ENCODE measurements at regions not wholly inside any gene's neighbourhood (a gene's known extent, or its start where the extent isn't known, plus 50 kb on each side); places are given as distances from the start of the nearest gene placed in this dataset.

DNA sequence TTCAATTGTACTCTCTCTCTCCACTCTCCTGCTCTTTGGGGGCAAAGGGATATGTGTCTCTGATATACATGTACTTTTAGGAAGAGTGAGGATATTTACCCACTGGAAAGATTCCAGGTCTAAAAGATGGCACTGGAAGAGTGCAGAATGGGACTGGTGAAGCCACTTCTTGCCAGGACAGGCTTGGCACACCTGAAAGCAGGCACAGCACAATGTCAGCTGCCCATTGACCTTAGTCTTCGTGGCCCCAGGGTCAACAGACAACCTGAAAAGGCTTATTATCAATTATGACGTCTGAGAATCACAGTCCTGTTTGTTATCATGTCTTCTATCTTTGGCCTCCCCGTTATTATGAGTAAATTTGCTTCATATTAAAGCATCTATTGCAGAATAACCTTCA is 86.7 kb upstream of the PAK3 start:
- H3K27me3 ChIP-seq (replicated peaks in 1 of 2; ENCODE audit: control insufficient read depth in 2 of 2, insufficient read depth in 2 of 2, low read length in 1 of 2): no peaks in the 10 kb centered on the region
- no peak for ATAC-seq
- no peak overlapping the region for H3K4me3 ChIP-seq
- no peaks in the 10 kb centered on the region for H3K36me3 ChIP-seq (ENCODE audit: control insufficient read depth in 2 of 2, insufficient read depth in 2 of 2, low read length in 1 of 2)
- in situ Hi-C loops (cut with MboI) (no loop called here), intact Hi-C loops (cut with micrococcal nuclease; ENCODE audit: unreplicated experiment) (no loop called here)
- no peak for FAIRE-seq
- no peaks in the 10 kb centered on the region for H3K79me2 ChIP-seq (ENCODE audit: control insufficient read depth, insufficient read depth, low read length)
- no peak overlapping the region for H3K4me2 ChIP-seq (ENCODE audit: control insufficient read depth, insufficient read depth)
- DNase-seq (ENCODE audit: low read depth, low spot score): no peak
- SMC1A ChIA-PET (ENCODE audit: uncharacterized antibody, unreplicated experiment): no interaction called here
- no peaks in the 10 kb centered on the region for H3K4me1 ChIP-seq (ENCODE audit: control insufficient read depth, insufficient read depth, low read length)
- RAD21 ChIA-PET (ENCODE audit: unreplicated experiment): no interaction called here
- BruUV-seq (replicated peaks): no TSS peak
- no peaks in the 10 kb centered on the region for H3K9me3 ChIP-seq (replicated peaks; ENCODE audit: control insufficient read depth, insufficient read depth, low read length)
- CTCF ChIA-PET: no interaction called here
- no peak overlapping the region for H3K27ac ChIP-seq (ENCODE audit: control insufficient read depth, insufficient read depth)
- no peaks in the 10 kb centered on the region for H4K20me1 ChIP-seq (ENCODE audit: control insufficient read depth, insufficient read depth)
- WGBS (ENCODE audit: insufficient coverage, insufficient replicate concordance, low lambda C conversion rate, missing lambda C conversion rate): 2% methylated on average over 3 of the region's 3 CpGs
- H3K9ac ChIP-seq (ENCODE audit: control insufficient read depth, insufficient read depth, low read length): no peak overlapping the region
- POLR2A ChIA-PET: no interaction called here
- H2AFZ ChIP-seq (ENCODE audit: control insufficient read depth, low read depth, low read length): no peak overlapping the region
- TF ChIP-seq MYC (IDR thresholded peaks at IDR 0.05; ENCODE audit: insufficient read depth, insufficient read length, insufficient replicate concordance, low read length, severe bottlenecking) (no peak), NFYB (IDR thresholded peaks at IDR 0.05; ENCODE audit: insufficient read depth, low read depth, low read length) (no peak), SP1 (IDR thresholded peaks at IDR 0.05; ENCODE audit: low read depth, low read length) (no peak), BMI1 (IDR thresholded peaks at IDR 0.05; ENCODE audit: borderline replicate concordance) (no peak), NFXL1 (IDR thresholded peaks at IDR 0.05; ENCODE audit: borderline replicate concordance) (no peak), MYB (IDR thresholded peaks at IDR 0.05; ENCODE audit: borderline replicate concordance, low read depth, low read length) (no peak), FOS (IDR thresholded peaks at IDR 0.05; ENCODE audit: borderline replicate concordance, extremely low read depth, insufficient read length) (no peak), RAD51 (IDR thresholded peaks at IDR 0.05) (no peak)
- TF ChIP-seq, protein P1, sequence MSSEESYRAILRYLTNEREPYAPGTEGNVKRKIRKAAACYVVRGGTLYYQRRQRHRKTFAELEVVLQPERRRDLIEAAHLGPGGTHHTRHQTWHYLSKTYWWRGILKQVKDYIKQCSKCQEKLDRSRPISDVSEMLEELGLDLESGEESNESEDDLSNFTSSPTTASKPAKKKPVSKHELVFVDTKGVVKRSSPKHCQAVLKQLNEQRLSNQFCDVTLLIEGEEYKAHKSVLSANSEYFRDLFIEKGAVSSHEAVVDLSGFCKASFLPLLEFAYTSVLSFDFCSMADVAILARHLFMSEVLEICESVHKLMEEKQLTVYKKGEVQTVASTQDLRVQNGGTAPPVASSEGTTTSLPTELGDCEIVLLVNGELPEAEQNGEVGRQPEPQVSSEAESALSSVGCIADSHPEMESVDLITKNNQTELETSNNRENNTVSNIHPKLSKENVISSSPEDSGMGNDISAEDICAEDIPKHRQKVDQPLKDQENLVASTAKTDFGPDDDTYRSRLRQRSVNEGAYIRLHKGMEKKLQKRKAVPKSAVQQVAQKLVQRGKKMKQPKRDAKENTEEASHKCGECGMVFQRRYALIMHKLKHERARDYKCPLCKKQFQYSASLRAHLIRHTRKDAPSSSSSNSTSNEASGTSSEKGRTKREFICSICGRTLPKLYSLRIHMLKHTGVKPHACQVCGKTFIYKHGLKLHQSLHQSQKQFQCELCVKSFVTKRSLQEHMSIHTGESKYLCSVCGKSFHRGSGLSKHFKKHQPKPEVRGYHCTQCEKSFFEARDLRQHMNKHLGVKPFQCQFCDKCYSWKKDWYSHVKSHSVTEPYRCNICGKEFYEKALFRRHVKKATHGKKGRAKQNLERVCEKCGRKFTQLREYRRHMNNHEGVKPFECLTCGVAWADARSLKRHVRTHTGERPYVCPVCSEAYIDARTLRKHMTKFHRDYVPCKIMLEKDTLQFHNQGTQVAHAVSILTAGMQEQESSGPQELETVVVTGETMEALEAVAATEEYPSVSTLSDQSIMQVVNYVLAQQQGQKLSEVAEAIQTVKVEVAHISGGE (CRISPR knock-in tag; IDR thresholded peaks at IDR 0.05): no peak
- TF ChIP-seq, protein P2, sequence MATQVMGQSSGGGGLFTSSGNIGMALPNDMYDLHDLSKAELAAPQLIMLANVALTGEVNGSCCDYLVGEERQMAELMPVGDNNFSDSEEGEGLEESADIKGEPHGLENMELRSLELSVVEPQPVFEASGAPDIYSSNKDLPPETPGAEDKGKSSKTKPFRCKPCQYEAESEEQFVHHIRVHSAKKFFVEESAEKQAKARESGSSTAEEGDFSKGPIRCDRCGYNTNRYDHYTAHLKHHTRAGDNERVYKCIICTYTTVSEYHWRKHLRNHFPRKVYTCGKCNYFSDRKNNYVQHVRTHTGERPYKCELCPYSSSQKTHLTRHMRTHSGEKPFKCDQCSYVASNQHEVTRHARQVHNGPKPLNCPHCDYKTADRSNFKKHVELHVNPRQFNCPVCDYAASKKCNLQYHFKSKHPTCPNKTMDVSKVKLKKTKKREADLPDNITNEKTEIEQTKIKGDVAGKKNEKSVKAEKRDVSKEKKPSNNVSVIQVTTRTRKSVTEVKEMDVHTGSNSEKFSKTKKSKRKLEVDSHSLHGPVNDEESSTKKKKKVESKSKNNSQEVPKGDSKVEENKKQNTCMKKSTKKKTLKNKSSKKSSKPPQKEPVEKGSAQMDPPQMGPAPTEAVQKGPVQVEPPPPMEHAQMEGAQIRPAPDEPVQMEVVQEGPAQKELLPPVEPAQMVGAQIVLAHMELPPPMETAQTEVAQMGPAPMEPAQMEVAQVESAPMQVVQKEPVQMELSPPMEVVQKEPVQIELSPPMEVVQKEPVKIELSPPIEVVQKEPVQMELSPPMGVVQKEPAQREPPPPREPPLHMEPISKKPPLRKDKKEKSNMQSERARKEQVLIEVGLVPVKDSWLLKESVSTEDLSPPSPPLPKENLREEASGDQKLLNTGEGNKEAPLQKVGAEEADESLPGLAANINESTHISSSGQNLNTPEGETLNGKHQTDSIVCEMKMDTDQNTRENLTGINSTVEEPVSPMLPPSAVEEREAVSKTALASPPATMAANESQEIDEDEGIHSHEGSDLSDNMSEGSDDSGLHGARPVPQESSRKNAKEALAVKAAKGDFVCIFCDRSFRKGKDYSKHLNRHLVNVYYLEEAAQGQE (IDR thresholded peaks at IDR 0.05; ENCODE audit: low read depth, low read length): no peak
- TF ChIP-seq, protein P3, sequence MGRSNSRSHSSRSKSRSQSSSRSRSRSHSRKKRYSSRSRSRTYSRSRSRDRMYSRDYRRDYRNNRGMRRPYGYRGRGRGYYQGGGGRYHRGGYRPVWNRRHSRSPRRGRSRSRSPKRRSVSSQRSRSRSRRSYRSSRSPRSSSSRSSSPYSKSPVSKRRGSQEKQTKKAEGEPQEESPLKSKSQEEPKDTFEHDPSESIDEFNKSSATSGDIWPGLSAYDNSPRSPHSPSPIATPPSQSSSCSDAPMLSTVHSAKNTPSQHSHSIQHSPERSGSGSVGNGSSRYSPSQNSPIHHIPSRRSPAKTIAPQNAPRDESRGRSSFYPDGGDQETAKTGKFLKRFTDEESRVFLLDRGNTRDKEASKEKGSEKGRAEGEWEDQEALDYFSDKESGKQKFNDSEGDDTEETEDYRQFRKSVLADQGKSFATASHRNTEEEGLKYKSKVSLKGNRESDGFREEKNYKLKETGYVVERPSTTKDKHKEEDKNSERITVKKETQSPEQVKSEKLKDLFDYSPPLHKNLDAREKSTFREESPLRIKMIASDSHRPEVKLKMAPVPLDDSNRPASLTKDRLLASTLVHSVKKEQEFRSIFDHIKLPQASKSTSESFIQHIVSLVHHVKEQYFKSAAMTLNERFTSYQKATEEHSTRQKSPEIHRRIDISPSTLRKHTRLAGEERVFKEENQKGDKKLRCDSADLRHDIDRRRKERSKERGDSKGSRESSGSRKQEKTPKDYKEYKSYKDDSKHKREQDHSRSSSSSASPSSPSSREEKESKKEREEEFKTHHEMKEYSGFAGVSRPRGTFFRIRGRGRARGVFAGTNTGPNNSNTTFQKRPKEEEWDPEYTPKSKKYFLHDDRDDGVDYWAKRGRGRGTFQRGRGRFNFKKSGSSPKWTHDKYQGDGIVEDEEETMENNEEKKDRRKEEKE (IDR thresholded peaks at IDR 0.05): no peak
